ENCODE measurements at regions not wholly inside any gene's neighbourhood (a gene's known extent, or its start where the extent isn't known, plus 50 kb on each side); places are given as distances from the start of the nearest gene placed in this dataset.
"Not testable (repeated sequence)": the region's sequence is repeated elsewhere in the genome, so short reads cannot be mapped to it uniquely, and the experiment has no call there.

DNA sequence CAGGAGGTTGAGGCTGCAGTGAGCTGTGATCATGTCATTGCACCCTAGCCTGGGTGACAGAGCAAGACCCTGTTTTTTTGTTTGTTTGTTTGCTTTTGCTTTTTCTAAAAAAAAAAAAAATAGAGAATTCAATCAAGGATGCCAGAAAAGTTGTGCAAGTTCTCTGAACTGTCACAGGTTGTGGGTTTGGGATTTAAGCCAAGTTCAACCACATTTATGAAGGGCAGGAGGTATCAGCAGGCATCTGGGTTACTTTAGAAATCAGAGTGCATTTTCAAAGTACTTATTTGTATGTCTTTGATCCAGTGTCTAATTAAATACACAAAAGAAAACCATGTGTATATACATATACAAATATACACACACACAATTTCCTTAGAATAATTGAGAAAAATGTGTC, 151.2 kb upstream of the MINDY3 start:
- no peak overlapping the region for H3K4me3 ChIP-seq (ENCODE audit: severe bottlenecking)
- H3K36me3 ChIP-seq (ENCODE audit: low read depth) = no peaks in the 10 kb centered on the region
- no peak for DNase-seq (ENCODE audit: low spot score)
- no peaks in the 10 kb centered on the region for H3K4me1 ChIP-seq (ENCODE audit: insufficient read depth, poor library complexity, severe bottlenecking)
- TF ChIP-seq, protein P1, sequence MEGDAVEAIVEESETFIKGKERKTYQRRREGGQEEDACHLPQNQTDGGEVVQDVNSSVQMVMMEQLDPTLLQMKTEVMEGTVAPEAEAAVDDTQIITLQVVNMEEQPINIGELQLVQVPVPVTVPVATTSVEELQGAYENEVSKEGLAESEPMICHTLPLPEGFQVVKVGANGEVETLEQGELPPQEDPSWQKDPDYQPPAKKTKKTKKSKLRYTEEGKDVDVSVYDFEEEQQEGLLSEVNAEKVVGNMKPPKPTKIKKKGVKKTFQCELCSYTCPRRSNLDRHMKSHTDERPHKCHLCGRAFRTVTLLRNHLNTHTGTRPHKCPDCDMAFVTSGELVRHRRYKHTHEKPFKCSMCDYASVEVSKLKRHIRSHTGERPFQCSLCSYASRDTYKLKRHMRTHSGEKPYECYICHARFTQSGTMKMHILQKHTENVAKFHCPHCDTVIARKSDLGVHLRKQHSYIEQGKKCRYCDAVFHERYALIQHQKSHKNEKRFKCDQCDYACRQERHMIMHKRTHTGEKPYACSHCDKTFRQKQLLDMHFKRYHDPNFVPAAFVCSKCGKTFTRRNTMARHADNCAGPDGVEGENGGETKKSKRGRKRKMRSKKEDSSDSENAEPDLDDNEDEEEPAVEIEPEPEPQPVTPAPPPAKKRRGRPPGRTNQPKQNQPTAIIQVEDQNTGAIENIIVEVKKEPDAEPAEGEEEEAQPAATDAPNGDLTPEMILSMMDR (IDR thresholded peaks at IDR 0.05; ENCODE audit: poor library complexity, severe bottlenecking) = no peak
- ATAC-seq (ENCODE audit: low read depth) = no peak
- H3K27me3 ChIP-seq (ENCODE audit: insufficient read depth, poor library complexity, severe bottlenecking) = no peaks in the 10 kb centered on the region
- H3K27ac ChIP-seq (ENCODE audit: poor library complexity, severe bottlenecking) = no peak overlapping the region
- no peaks in the 10 kb centered on the region for H3K9me3 ChIP-seq (ENCODE audit: severe bottlenecking)

DNA sequence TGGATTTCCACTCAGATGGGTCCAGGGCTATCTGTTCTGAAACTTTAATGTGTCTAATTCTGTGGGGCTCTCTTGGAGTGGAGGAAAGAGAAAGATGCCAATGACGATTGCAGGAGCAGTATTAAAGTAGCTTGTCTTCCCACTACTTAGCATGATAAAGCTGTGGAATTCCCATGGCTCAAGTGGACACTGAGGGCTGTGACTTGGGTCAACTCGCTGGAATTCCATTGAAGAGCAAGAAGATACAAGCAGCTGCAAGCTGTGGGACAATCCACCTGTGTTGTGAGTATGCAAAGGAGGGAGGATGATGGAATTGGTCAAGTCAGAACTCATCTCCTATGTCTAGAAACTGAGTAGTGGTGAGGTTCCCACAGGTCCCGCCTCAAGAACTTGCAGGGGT, 154.2 kb upstream of the MINDY3 start:
- Histone ChIP-seq H3K27ac (ENCODE audit: poor library complexity, severe bottlenecking) (no peak overlapping the region), H3K27me3 (ENCODE audit: insufficient read depth, poor library complexity, severe bottlenecking) (no peaks in the 10 kb centered on the region), H3K9me3 (ENCODE audit: severe bottlenecking) (no peaks in the 10 kb centered on the region), H3K4me3 (ENCODE audit: severe bottlenecking) (no peak overlapping the region), H3K36me3 (ENCODE audit: low read depth) (no peaks in the 10 kb centered on the region), H3K4me1 (ENCODE audit: insufficient read depth, poor library complexity, severe bottlenecking) (no peaks in the 10 kb centered on the region)
- DNase-seq (ENCODE audit: low spot score) (no peak), ATAC-seq (ENCODE audit: low read depth) (no peak)
- TF ChIP-seq, protein P1 (IDR thresholded peaks at IDR 0.05; ENCODE audit: poor library complexity, severe bottlenecking) = no peak

DNA sequence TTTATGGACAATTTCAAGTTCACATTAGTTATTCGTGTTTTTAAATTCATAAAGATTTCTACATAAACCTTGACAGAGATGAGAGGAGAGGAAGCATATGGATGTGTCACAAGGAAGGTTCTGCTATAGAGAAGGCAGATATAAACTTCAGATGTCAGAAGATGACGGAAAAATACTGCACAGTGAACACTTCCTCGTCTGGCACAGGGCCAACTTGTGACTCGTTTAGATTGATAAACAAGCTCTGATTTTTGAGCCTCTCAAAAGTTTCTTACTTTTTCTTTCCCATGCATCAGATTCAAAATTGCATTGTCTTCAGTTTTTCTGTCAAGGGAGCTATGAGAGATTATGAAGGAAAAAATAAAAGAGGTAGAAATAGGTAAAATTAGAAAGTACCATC, 156.4 kb upstream of the MINDY3 start:
- Histone ChIP-seq H3K27ac (ENCODE audit: poor library complexity, severe bottlenecking) (no peak overlapping the region), H3K9me3 (ENCODE audit: severe bottlenecking) (no peaks in the 10 kb centered on the region), H3K27me3 (ENCODE audit: insufficient read depth, poor library complexity, severe bottlenecking) (no peaks in the 10 kb centered on the region), H3K36me3 (ENCODE audit: low read depth) (no peaks in the 10 kb centered on the region), H3K4me1 (ENCODE audit: insufficient read depth, poor library complexity, severe bottlenecking) (no peaks in the 10 kb centered on the region), H3K4me3 (ENCODE audit: severe bottlenecking) (no peak overlapping the region)
- DNase-seq (ENCODE audit: low spot score) (no peak), ATAC-seq (ENCODE audit: low read depth) (no peak)
- TF ChIP-seq, protein P1 (IDR thresholded peaks at IDR 0.05; ENCODE audit: poor library complexity, severe bottlenecking) = no peak

DNA sequence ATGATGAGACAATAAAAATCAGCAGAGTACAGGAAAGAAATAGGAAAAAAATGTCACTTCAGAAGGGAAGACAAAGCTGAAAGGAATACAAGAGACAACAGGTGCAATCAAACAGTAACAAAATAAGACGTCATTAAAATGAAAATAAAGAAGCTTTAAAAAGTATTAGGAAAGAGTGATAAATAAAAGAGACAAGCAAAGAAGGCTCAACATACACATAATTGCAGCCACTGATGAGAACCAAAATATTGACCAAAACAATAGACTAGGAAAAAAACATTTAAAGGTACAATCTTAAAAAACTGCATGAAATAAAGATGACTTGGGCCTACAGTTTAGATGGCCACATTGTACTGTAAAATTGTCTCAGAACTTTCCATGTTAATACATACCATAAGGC, 160.5 kb upstream of the MINDY3 start:
- H3K4me1 ChIP-seq (ENCODE audit: insufficient read depth, poor library complexity, severe bottlenecking) = no peaks in the 10 kb centered on the region
- H3K36me3 ChIP-seq (ENCODE audit: low read depth) = no peaks in the 10 kb centered on the region
- H3K27ac ChIP-seq (ENCODE audit: poor library complexity, severe bottlenecking) = no peak overlapping the region
- no peak for ATAC-seq (ENCODE audit: low read depth)
- H3K4me3 ChIP-seq (ENCODE audit: severe bottlenecking) = no peak overlapping the region
- H3K9me3 ChIP-seq (ENCODE audit: severe bottlenecking) = no peaks in the 10 kb centered on the region
- no peak for DNase-seq (ENCODE audit: low spot score)
- H3K27me3 ChIP-seq (ENCODE audit: insufficient read depth, poor library complexity, severe bottlenecking) = no peaks in the 10 kb centered on the region
- TF ChIP-seq, protein P1 (IDR thresholded peaks at IDR 0.05; ENCODE audit: poor library complexity, severe bottlenecking) = no peak

DNA sequence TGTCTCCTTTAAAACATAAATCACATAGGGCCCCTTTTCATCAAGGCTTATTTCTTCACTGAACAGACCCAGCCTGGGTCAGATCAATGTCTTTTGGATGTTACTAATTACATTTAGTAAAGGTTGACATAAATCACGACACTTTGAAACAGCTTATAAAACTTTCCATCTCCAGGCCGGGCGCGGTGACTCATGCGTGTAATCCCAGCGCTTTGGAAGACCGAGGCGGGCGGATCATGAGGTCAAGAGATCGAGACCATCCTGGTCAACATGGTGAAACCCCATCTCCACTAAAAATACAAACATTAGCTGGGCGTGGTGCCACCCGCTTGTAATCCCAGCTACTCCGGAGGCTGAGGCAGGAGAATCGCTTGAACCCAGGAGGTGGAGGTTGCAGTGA, 166.5 kb upstream of the MINDY3 start:
- H3K9me3 ChIP-seq (ENCODE audit: severe bottlenecking); ATAC-seq (ENCODE audit: low read depth); H3K27me3 ChIP-seq (ENCODE audit: insufficient read depth, poor library complexity, severe bottlenecking); H3K27ac ChIP-seq (ENCODE audit: poor library complexity, severe bottlenecking); H3K4me3 ChIP-seq (ENCODE audit: severe bottlenecking); H3K4me1 ChIP-seq (ENCODE audit: insufficient read depth, poor library complexity, severe bottlenecking); H3K36me3 ChIP-seq (ENCODE audit: low read depth); DNase-seq (ENCODE audit: low spot score): not testable (repeated sequence)

Measured in RWPE2 (cell line).